ENCODE measurements at regions not wholly inside any gene's neighbourhood (a gene's known extent, or its start where the extent isn't known, plus 50 kb on each side); places are given as distances from the start of the nearest gene placed in this dataset.
"Not testable (repeated sequence)": the region's sequence is repeated elsewhere in the genome, so short reads cannot be mapped to it uniquely, and the experiment has no call there.

- no peak for DNase-seq
Observed at GRCh38 chr5:37957218-37957617, 117.4 kb upstream of the GDNF start.

- no peak for DNase-seq
Observed at GRCh38 chr5:37955748-37956147, 115.9 kb upstream of the GDNF start.

- no peak for DNase-seq
Observed at GRCh38 chr5:37954561-37954960, 114.7 kb upstream of the GDNF start.

- DNase-seq, result no peak
Observed at GRCh38 chr5:37951946-37952721, 112.3 kb upstream of the GDNF start.

GRCh38 chr5:37950436-37950835 lies 110.6 kb upstream of the GDNF start:
- no peak for DNase-seq

GRCh38 chr5:37945446-37945845 lies 105.6 kb upstream of the GDNF start:
- DNase-seq, result no peak

GRCh38 chr5:37943136-37943535 lies 103.3 kb upstream of the GDNF start:
- DNase-seq, result not testable (repeated sequence)

GRCh38 chr5:37940931-37941623 lies 101.2 kb upstream of the GDNF start:
- no peak for DNase-seq

- DNase-seq, result no peak
Observed at GRCh38 chr5:37938861-37939260, 99.0 kb upstream of the GDNF start.

- no peak for DNase-seq
Observed at GRCh38 chr5:37938076-37938852, 98.4 kb upstream of the GDNF start.

GRCh38 chr5:37936091-37936490 lies 96.2 kb upstream of the GDNF start:
- no peak for DNase-seq

- DNase-seq, result no peak
Observed at GRCh38 chr5:37933576-37933975, 93.7 kb upstream of the GDNF start.

GRCh38 chr5:37932450-37932849 lies 92.6 kb upstream of the GDNF start:
- no peak for DNase-seq

GRCh38 chr5:37931541-37931940 lies 91.7 kb upstream of the GDNF start:
- DNase-seq, result no peak

GRCh38 chr5:37930350-37930749 lies 90.5 kb upstream of the GDNF start:
- DNase-seq, result no peak

- no peak for DNase-seq
Observed at GRCh38 chr5:37929791-37930190, 90.0 kb upstream of the GDNF start.

GRCh38 chr5:37927753-37928152 lies 87.9 kb upstream of the GDNF start:
- DNase-seq, result not testable (repeated sequence)

- DNase-seq, result no peak
Observed at GRCh38 chr5:37926732-37927131, 86.9 kb upstream of the GDNF start.

GRCh38 chr5:37921452-37921851 lies 81.6 kb upstream of the GDNF start:
- no peak for DNase-seq

- DNase-seq, result no peak
Observed at GRCh38 chr5:37918424-37918823, 78.6 kb upstream of the GDNF start.

- DNase-seq, result no peak
Observed at GRCh38 chr5:37916525-37916924, 76.7 kb upstream of the GDNF start.

GRCh38 chr5:37915097-37915736 lies 75.4 kb upstream of the GDNF start:
- DNase-seq, result no peak
